Esophagus muscularis mucosa (tissue), 4 donors: ENCODE measurements at regions not wholly inside any gene's neighbourhood (a gene's known extent, or its start where the extent isn't known, plus 50 kb on each side); places are given as distances from the start of the nearest gene placed in this dataset.
A peak's percentile ranks its signal among the peaks of the same experiment; 100 is the strongest.

Source experiments
- DNase-seq: peaks from one replicate; pipeline ENCODE4 v3.0.0-alpha.2; 2017; ENCODE audit errors: extremely low spot score
- H3K27ac ChIP-seq, 4 donors: fragments of 200-600 bp; sonication (generic); replicated peaks in 1 of 4; 1 replicate in 3 of 4; 2 replicates in 1 of 4; pipeline ENCODE4 v1.5.1; 2016 to 2019; ENCODE audit warnings: mild to moderate bottlenecking in 1 of 4
- H3K27me3 ChIP-seq, 4 donors: fragments of 200-600 bp; sonication (generic); one replicate each; pipeline versions ENCODE4 v1.5.1 to v1.6.0; 2016 to 2019
- H3K36me3 ChIP-seq, 4 donors: fragments of 200-600 bp; sonication (generic); one replicate each; pipeline ENCODE4 v1.5.1; 2016 to 2019
- H3K4me1 ChIP-seq, 4 donors: fragments of 200-600 bp; sonication (generic); one replicate each; pipeline ENCODE4 v1.5.1; 2016 to 2019
- H3K4me3 ChIP-seq, 4 donors: fragments of 200-600 bp; sonication (generic); 1 replicate in 2 of 4; 2 replicates in 2 of 4; pipeline ENCODE4 v1.5.1; 2016 to 2019; ENCODE audit warnings: mild to moderate bottlenecking in 4 of 4, moderate library complexity in 1 of 4
- H3K9me3 ChIP-seq, 4 donors: fragments of 200-600 bp; sonication (generic); 1 replicate in 3 of 4; 2 replicates in 1 of 4; pipeline ENCODE4 v1.5.1; 2016 to 2019
- EP300 ChIP-seq: sonication (generic); formaldehyde crosslinking; IDR thresholded peaks from one replicate; pipeline ENCODE4 v1.6.1; 2017; ENCODE audit warnings: antibody characterized with exemption
- POLR2A ChIP-seq: fragments of 450-650 bp; IDR thresholded peaks from one replicate; pipeline ENCODE4 v1.6.1; 2017; ENCODE audit warnings: antibody characterized with exemption, moderate library complexity, mild to moderate bottlenecking, low read depth
- POLR2AphosphoS5 ChIP-seq, 2 donors: sonication (generic); formaldehyde crosslinking; IDR thresholded peaks; one replicate each; pipeline ENCODE4 v1.6.1; 2017; ENCODE audit warnings: antibody characterized with exemption in 2 of 2
- WGBS: methylation state at CpG from one replicate; pipeline ENCODE4 v1.1.5; 2018; 5-methylcytosine and 5-hydroxymethylcytosine counted together
- intact Hi-C: fragments of 100-400 bp; cut with DNase I; formaldehyde crosslinking; loops from one replicate; pipeline ENCODE4 v1.15.1; 2023
- TF ChIP-seq, protein P1 (sequence below), 3 experiments: fragments of 200-600 bp in 2 of 3; fragments of 450-650 bp in 1 of 3; sonication (generic) in 2 of 3; IDR thresholded peaks; one replicate each; pipeline ENCODE4 v1.5.1; 2017 to 2019; ENCODE audit warnings: antibody characterized with exemption in 3 of 3, mild to moderate bottlenecking in 2 of 3, moderate library complexity in 1 of 3

DNA sequence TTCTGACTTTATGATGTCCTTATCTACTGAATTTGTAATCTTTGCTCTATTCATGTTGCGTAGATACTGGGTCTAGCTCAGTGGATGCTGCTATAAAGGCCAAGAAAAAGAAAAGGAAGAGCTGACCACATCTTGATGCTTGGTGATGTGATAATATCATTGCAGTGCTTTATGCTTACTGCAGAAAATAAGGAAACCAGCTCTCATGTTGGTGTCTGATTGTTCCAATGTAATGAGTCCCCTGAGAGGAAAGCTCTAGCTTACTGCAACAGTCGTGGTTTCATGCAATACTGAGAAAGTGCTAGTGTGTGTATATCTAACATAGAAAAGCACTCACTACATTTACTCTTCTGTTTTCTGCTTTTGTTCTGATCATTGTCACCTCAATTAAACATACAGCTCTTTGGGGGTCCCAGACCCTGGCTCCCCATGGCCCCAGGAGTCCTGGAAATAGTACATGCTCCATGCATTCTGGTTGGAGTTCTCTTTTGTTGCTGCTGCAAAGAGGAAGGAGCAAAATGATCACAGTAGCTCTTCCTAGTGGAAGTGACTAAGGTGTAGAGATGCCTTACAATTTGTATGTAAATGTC is 338.8 kb downstream of the CYRIA start:
- intact Hi-C loops: no loop called here
- WGBS: 65% methylated on average over 2 of the region's 2 CpGs
- H3K4me3 ChIP-seq: no peak overlapping the region
- no peaks in the 10 kb centered on the region for H3K9me3 ChIP-seq
- H3K27ac ChIP-seq: no peak overlapping the region
- H3K4me1 ChIP-seq: no peaks in the 10 kb centered on the region
- no peak for TF ChIP-seq POLR2AphosphoS5 (IDR thresholded peaks at IDR 0.05)
- no peak for TF ChIP-seq POLR2A
- no peak for TF ChIP-seq EP300
- TF ChIP-seq, protein P1, sequence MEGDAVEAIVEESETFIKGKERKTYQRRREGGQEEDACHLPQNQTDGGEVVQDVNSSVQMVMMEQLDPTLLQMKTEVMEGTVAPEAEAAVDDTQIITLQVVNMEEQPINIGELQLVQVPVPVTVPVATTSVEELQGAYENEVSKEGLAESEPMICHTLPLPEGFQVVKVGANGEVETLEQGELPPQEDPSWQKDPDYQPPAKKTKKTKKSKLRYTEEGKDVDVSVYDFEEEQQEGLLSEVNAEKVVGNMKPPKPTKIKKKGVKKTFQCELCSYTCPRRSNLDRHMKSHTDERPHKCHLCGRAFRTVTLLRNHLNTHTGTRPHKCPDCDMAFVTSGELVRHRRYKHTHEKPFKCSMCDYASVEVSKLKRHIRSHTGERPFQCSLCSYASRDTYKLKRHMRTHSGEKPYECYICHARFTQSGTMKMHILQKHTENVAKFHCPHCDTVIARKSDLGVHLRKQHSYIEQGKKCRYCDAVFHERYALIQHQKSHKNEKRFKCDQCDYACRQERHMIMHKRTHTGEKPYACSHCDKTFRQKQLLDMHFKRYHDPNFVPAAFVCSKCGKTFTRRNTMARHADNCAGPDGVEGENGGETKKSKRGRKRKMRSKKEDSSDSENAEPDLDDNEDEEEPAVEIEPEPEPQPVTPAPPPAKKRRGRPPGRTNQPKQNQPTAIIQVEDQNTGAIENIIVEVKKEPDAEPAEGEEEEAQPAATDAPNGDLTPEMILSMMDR (IDR thresholded peaks at IDR 0.05): no peak
- DNase-seq: peak; percentile 42
- H3K27me3 ChIP-seq: no peaks in the 10 kb centered on the region
- no peaks in the 10 kb centered on the region for H3K36me3 ChIP-seq

DNA sequence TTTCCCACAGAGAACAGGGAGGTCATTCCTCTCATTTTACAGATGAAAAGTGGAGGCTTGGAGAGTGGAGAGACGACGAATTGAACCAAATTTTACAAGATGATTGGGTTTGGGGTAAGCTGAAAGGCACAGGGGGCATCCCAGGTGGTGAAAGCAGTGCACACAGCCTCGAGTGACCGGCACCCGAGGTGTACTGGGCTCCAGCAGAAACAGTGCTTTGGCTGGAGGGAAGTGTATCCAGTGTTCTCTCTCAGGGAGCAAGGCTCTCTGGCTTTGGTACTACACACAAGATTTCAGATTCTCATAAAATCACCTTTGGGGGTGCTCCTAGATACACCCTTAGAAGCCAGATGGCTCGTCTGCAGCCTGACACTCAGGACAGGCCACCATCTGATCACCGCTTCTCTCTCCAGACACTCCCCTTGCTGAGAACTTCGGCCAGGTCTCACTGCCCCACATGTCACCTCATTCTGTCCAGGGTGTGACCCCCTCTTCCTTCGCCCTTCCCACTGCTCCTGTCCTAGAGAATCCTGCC is 339.6 kb downstream of the CYRIA start:
- H3K36me3 ChIP-seq: no peaks in the 10 kb centered on the region
- H3K9me3 ChIP-seq: no peaks in the 10 kb centered on the region
- H3K4me1 ChIP-seq: no peaks in the 10 kb centered on the region
- WGBS: 87% methylated on average over 9 of the region's 9 CpGs
- peak; percentile 78 for DNase-seq
- H3K27ac ChIP-seq: no peak overlapping the region
- no peak for TF ChIP-seq POLR2AphosphoS5 (IDR thresholded peaks at IDR 0.05)
- TF ChIP-seq POLR2A: no peak
- no peak overlapping the region for H3K4me3 ChIP-seq
- H3K27me3 ChIP-seq: no peaks in the 10 kb centered on the region
- intact Hi-C loops: no loop called here

DNA sequence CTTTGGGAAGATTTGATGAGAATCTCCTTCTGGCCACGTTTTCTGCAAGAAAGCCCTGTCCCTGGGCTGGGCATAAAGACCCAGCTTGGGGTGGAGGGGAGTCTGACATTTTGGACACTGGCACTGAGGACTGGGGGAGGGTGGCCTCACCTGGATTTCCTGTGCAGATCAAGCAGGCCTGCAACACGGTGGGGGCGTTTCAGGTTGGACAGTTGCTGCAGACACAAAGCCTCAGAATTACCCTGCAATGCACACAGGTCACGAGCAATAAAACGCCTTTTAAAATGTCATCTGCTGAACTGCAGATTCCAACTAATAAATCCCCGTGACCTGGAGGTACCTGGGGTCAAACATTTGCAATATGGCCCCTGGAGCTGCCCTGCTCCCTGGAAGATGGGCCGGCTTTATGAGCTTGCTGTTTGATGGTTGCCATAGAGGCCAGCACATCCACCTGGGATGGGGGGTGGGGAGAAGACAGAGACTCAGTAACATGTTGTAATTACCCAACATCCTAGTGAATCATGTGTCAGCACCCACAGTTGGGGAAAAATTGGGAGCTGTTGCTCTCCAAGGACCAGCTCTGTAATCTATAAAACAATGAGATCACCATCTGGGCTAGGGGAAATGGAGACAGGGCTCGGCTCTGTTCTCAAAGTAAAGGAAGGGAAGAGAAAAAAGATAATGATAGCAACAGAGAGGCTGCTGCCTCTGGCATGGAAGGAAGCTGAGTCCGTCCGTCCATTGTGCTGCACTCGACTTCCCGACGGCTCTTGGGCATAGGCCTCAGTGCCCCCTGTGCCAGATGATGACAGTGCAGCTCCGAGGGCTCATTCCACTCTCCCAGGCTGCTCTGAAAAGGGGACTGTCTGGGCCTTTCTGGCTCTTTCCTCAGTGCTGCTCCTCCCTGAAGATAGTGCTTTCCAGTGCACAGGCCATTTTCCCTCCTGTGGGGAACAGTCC is 340.3 kb downstream of the CYRIA start:
- H3K27ac ChIP-seq: no peak overlapping the region
- intact Hi-C loops: no loop called here
- no peaks in the 10 kb centered on the region for H3K36me3 ChIP-seq
- no peak overlapping the region for H3K4me3 ChIP-seq
- 80% methylated on average over 14 of the region's 14 CpGs for WGBS
- no peaks in the 10 kb centered on the region for H3K27me3 ChIP-seq
- H3K9me3 ChIP-seq: no peaks in the 10 kb centered on the region
- TF ChIP-seq EP300: no peak
- no peak for TF ChIP-seq POLR2A
- TF ChIP-seq, protein P1 (IDR thresholded peaks at IDR 0.05): no peak
- peak; percentile 34 for DNase-seq
- H3K4me1 ChIP-seq: no peaks in the 10 kb centered on the region

DNA sequence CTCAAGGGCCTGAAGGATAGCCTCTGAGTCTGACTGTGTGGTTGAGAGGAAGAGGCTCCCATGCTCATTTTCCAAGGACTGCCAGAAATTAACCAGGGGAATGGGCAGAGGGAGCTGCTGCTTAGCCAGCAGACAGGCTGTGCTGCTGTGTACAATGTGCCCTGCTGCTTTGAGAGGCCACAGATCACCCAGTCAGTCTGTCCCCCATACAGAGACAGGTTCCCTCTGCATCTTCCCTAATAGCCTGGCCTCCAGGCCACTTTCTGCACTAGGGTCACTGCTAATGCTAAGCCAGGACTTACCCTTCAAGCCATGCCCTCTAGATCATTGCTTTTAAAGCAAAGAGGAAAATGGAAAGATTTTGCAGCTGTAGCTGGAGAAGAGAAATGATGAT is 341.1 kb downstream of the CYRIA start:
- H3K27ac ChIP-seq: no peak overlapping the region
- intact Hi-C loops: no loop called here
- H3K36me3 ChIP-seq: no peaks in the 10 kb centered on the region
- TF ChIP-seq POLR2AphosphoS5 (IDR thresholded peaks at IDR 0.05): no peak
- TF ChIP-seq POLR2A: no peak
- DNase-seq: no peak
- no peaks in the 10 kb centered on the region for H3K4me1 ChIP-seq
- H3K9me3 ChIP-seq: no peaks in the 10 kb centered on the region
- H3K4me3 ChIP-seq: no peak overlapping the region
- no peaks in the 10 kb centered on the region for H3K27me3 ChIP-seq

DNA sequence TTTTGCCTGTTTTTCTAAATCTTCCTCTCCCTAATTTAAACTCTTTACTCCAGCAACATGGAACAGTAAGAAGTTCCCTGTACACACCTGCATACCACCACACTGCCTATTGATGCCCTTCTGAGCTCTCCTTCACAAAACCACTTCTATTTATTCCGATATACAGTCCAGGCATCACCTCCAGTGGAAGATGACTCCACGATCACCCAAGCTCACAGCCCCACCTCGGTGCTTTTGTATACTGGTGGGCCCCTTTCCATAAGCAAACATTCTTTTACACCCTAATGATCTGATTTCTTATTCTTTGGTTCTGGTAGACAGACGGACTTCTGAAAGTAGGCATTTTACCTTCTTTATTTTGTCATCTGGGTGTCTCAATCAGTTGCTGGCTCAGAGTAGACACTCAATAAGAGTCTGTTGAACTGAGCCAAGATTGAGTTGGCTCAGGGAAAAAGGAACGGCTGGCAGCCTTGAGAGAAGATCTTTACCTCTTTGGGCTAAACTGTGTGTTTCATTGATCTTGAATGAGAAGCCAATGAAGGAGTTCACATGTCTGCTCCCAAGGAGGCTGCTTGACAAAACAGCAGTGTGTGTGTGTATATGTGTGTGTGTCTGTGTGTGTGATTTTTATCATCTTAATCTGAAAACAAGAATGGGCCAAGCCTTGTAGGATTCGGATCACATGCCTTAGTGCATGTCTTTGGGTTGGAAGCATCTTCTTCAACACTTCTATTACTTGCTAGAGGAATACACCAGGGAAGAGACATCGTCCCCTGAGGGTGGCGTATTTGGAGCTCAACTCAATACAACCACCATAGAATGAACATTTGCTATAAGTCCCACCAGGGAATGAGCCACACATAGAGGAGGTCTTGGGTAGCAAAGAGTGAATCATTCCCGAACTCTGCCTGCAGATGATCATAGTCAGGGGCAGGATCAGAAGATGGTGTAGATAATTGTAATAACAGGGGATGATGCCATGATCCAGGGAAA is 341.8 kb downstream of the CYRIA start:
- intact Hi-C loops: no loop called here
- H3K4me3 ChIP-seq: no peak overlapping the region
- H3K27ac ChIP-seq: no peak overlapping the region
- DNase-seq: no peak
- no peaks in the 10 kb centered on the region for H3K27me3 ChIP-seq
- no peaks in the 10 kb centered on the region for H3K4me1 ChIP-seq
- no peaks in the 10 kb centered on the region for H3K36me3 ChIP-seq
- H3K9me3 ChIP-seq: no peaks in the 10 kb centered on the region
- WGBS: 87% methylated on average over 9 of the region's 9 CpGs
- TF ChIP-seq POLR2A (no peak), EP300 (no peak), POLR2AphosphoS5 (IDR thresholded peaks at IDR 0.05) (no peak)
- TF ChIP-seq, protein P1 (IDR thresholded peaks at IDR 0.05): no peak
